Neural progenitor cell (in vitro differentiated cells): ENCODE measurements at regions not wholly inside any gene's neighbourhood (a gene's known extent, or its start where the extent isn't known, plus 50 kb on each side); places are given as distances from the start of the nearest gene placed in this dataset.

Experiments
- DNase-seq: peaks from one replicate; pipeline ENCODE4 v3.0.0-alpha.2; 2016; ENCODE audit warnings: low spot score
- H2AFZ ChIP-seq: fragments of 200-600 bp; sonication (generic); replicated peaks from 2 replicates; pipeline ENCODE4 v1.6.1; 2016; ENCODE audit warnings: antibody characterized with exemption
- H3F3A ChIP-seq: fragments of 200-600 bp; sonication (generic); 2 replicates; pipeline ENCODE4 v1.6.1; 2016; ENCODE audit warnings: antibody characterized with exemption, low read depth
- H3K27ac ChIP-seq: fragments of 200-600 bp; sonication (generic); 2 replicates; pipeline ENCODE4 v1.5.1; 2016; ENCODE audit warnings: mild to moderate bottlenecking
- H3K27me3 ChIP-seq: fragments of 200-600 bp; sonication (generic); 2 replicates; pipeline ENCODE4 v1.6.1; 2016; ENCODE audit warnings: mild to moderate bottlenecking, moderate library complexity
- H3K36me3 ChIP-seq: fragments of 200-600 bp; sonication (generic); 2 replicates; pipeline ENCODE4 v1.5.1; 2016
- H3K4me1 ChIP-seq: fragments of 200-600 bp; sonication (generic); 2 replicates; pipeline ENCODE4 v1.6.1; 2016; ENCODE audit warnings: mixed run types
- H3K4me2 ChIP-seq: fragments of 200-600 bp; sonication (generic); 2 replicates; pipeline ENCODE4 v1.6.1; 2016
- H3K4me3 ChIP-seq: fragments of 200-600 bp; sonication (generic); 2 replicates; pipeline ENCODE4 v1.5.1; 2016
- H3K79me2 ChIP-seq: fragments of 200-600 bp; sonication (generic); 2 replicates; pipeline ENCODE4 v1.6.1; 2016; ENCODE audit warnings: low read depth
- H3K9ac ChIP-seq: fragments of 200-600 bp; sonication (generic); 2 replicates; pipeline ENCODE4 v1.6.1; 2016
- H3K9me3 ChIP-seq: fragments of 200-600 bp; sonication (generic); 2 replicates; pipeline ENCODE4 v1.5.1; 2016; ENCODE audit warnings: low read depth
- H4K20me1 ChIP-seq: fragments of 200-600 bp; sonication (generic); 2 replicates; pipeline ENCODE4 v1.6.1; 2016; ENCODE audit warnings: low read depth
- H3K27ac Mint-ChIP-seq: 3 replicates; pipeline ENCODE4 v1.8.0; 2021; ENCODE audit warnings: mixed read lengths
- H3K27me3 Mint-ChIP-seq: 2 replicates; pipeline ENCODE4 v1.8.0; 2022; ENCODE audit warnings: low read depth, mild to moderate bottlenecking, inconsistent platforms, moderate library complexity, mixed read lengths; ENCODE audit not compliant: insufficient read depth
- H3K36me3 Mint-ChIP-seq: 3 replicates; pipeline ENCODE4 v1.8.0; 2021; ENCODE audit warnings: mixed read lengths
- H3K4me1 Mint-ChIP-seq: 3 replicates; pipeline ENCODE4 v1.8.0; 2021; ENCODE audit warnings: mixed read lengths
- H3K4me3 Mint-ChIP-seq: 3 replicates; pipeline ENCODE4 v1.8.0; 2021; ENCODE audit warnings: mild to moderate bottlenecking, moderate library complexity, mixed read lengths
- H3K9me3 Mint-ChIP-seq: 3 replicates; pipeline ENCODE4 v1.8.0; 2020; ENCODE audit warnings: mixed read lengths
- CTCF ChIP-seq: fragments of 200-600 bp; sonication (generic); IDR thresholded peaks from 2 replicates; pipeline ENCODE4 v1.5.1; 2017; ENCODE audit warnings: antibody characterized with exemption, mild to moderate bottlenecking
- EZH2 ChIP-seq: fragments of 200-600 bp; sonication (generic); IDR thresholded peaks from 2 replicates; pipeline ENCODE4 v1.6.1; 2017; ENCODE audit warnings: antibody characterized with exemption, mild to moderate bottlenecking, moderate library complexity
- EZH2phosphoT487 ChIP-seq: fragments of 200-600 bp; sonication (generic); IDR thresholded peaks from 2 replicates; pipeline ENCODE4 v1.6.1; 2017; ENCODE audit warnings: antibody characterized with exemption

GRCh38 chr5:165559645-165560044 lies 2054.2 kb downstream of the MAT2B start:
- Histone ChIP-seq H3K9me3 (no peaks in the 10 kb centered on the region), H3K4me1 (peaks cover 10% of the 10 kb centered on the region), H3K4me3 (no peak overlapping the region), H3K4me2 (no peak overlapping the region), H3K9ac (no peak overlapping the region), H3K27me3 (no peaks in the 10 kb centered on the region), H3K36me3 (no peaks in the 10 kb centered on the region), H3K79me2 (no peaks in the 10 kb centered on the region), H2AFZ (no peak overlapping the region), H3K27ac (no peak overlapping the region), H4K20me1 (no peaks in the 10 kb centered on the region), H3F3A (no peaks in the 10 kb centered on the region)
- H3K4me3 Mint-ChIP-seq: no peak overlapping the region
- DNase-seq: no peak
- no peak overlapping the region for H3K27ac Mint-ChIP-seq
- no peaks in the 10 kb centered on the region for H3K36me3 Mint-ChIP-seq
- no peaks in the 10 kb centered on the region for H3K27me3 Mint-ChIP-seq
- TF ChIP-seq EZH2phosphoT487 (no peak), CTCF (no peak), EZH2 (no peak)
- peaks cover 10% of the 10 kb centered on the region for H3K4me1 Mint-ChIP-seq
- H3K9me3 Mint-ChIP-seq: peaks cover 2% of the 10 kb centered on the region

GRCh38 chr5:165560648-165561047 lies 2055.2 kb downstream of the MAT2B start:
- H3K36me3 Mint-ChIP-seq: no peaks in the 10 kb centered on the region
- H3K4me1 Mint-ChIP-seq: peaks cover 20% of the 10 kb centered on the region
- H3K27ac Mint-ChIP-seq: no peak overlapping the region

GRCh38 chr5:165565911-165566310 lies 2060.5 kb downstream of the MAT2B start:
- TF ChIP-seq EZH2phosphoT487 (peak; percentile 47), EZH2 (no peak), CTCF (no peak)
- no peak overlapping the region for H2AFZ ChIP-seq
- peak overlapping the region; percentile 70 for H3K27ac ChIP-seq
- no peak overlapping the region for H3K9ac ChIP-seq
- H3F3A ChIP-seq: peaks cover 4% of the 10 kb centered on the region
- Mint-ChIP-seq H3K27ac (peak overlapping the region; percentile 97), H3K4me3 (no peak overlapping the region), H3K4me1 (peaks cover 40% of the 10 kb centered on the region), H3K36me3 (peaks cover 6% of the 10 kb centered on the region), H3K27me3 (peaks cover 1% of the 10 kb centered on the region), H3K9me3 (peaks cover 17% of the 10 kb centered on the region)
- no peaks in the 10 kb centered on the region for H3K79me2 ChIP-seq
- DNase-seq: peak; percentile 83
- peak overlapping the region; percentile 45 for H3K4me2 ChIP-seq
- no peaks in the 10 kb centered on the region for H4K20me1 ChIP-seq
- H3K9me3 ChIP-seq: no peaks in the 10 kb centered on the region
- H3K27me3 ChIP-seq: no peaks in the 10 kb centered on the region
- no peak overlapping the region for H3K4me3 ChIP-seq
- no peaks in the 10 kb centered on the region for H3K36me3 ChIP-seq
- peaks cover 29% of the 10 kb centered on the region for H3K4me1 ChIP-seq

More at GRCh38 chr5:165560648-165561047, 2055.2 kb downstream of the MAT2B start:
- Histone ChIP-seq H4K20me1 (no peaks in the 10 kb centered on the region), H3K36me3 (no peaks in the 10 kb centered on the region), H3K27ac (no peak overlapping the region), H3K79me2 (no peaks in the 10 kb centered on the region), H3F3A (peaks cover 2% of the 10 kb centered on the region), H3K4me1 (peaks cover 20% of the 10 kb centered on the region), H3K27me3 (no peaks in the 10 kb centered on the region), H2AFZ (peak overlapping the region; percentile 86), H3K9me3 (no peaks in the 10 kb centered on the region), H3K9ac (no peak overlapping the region), H3K4me2 (no peak overlapping the region), H3K4me3 (no peak overlapping the region)
- DNase-seq: no peak
- TF ChIP-seq EZH2 (no peak), CTCF (no peak), EZH2phosphoT487 (no peak)
- H3K27me3 Mint-ChIP-seq: no peaks in the 10 kb centered on the region
- H3K9me3 Mint-ChIP-seq: no peaks in the 10 kb centered on the region
- H3K4me3 Mint-ChIP-seq: no peak overlapping the region
